SK-N-SH (cell line): ENCODE measurements at regions not wholly inside any gene's neighbourhood (a gene's known extent, or its start where the extent isn't known, plus 50 kb on each side); places are given as distances from the start of the nearest gene placed in this dataset.

ENCODE experiments used
- EZH2phosphoT487 ChIP-seq: fragments of 200-600 bp; sonication (generic); IDR thresholded peaks from 2 replicates; pipeline ENCODE4 v1.6.1; 2017; ENCODE audit warnings: low read depth, mixed run types, mild to moderate bottlenecking, antibody characterized with exemption, moderate library complexity, borderline replicate concordance
- FOXJ3 ChIP-seq: sonication (generic); formaldehyde crosslinking; IDR thresholded peaks from 2 replicates; pipeline ENCODE4 v1.5.1; 2020; ENCODE audit warnings: mild to moderate bottlenecking, missing genetic modification reagents
- NFIC ChIP-seq: IDR thresholded peaks from 2 replicates; pipeline ENCODE4 v1.4.0; 2012; ENCODE audit warnings: borderline replicate concordance
- POLR2AphosphoS5 ChIP-seq: IDR thresholded peaks from 2 replicates; pipeline ENCODE4 v1.6.1; 2012; ENCODE audit warnings: low read depth, low read length

DNA sequence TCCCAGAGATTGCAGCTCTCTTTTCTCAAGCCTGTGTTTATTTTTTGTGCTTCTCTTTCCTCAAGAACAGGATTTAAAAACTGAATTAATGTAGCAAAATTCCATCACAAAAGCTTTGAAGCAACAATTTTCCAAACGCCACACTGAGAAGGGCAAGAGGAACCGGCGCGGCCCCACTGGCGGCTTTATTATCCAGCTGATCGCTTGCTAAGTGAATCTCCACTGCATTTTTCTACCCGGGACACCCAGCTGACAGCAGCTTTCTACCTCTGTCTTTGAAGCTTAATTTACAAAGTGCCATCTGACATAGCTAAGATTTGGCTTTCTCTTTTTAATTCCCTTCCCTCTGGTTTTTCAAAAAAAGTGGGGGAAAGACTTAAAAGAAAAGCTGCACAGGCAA, 369.3 kb upstream of the C1orf174 start:
- TF ChIP-seq EZH2phosphoT487 (no peak), FOXJ3 (CRISPR knock-in tag) (no peak), POLR2AphosphoS5 (no peak), NFIC (no peak)
